ENCODE measurements at regions not wholly inside any gene's neighbourhood (a gene's known extent, or its start where the extent isn't known, plus 50 kb on each side); places are given as distances from the start of the nearest gene placed in this dataset.

- no peak overlapping the region for H3K4me3 ChIP-seq
- no peak overlapping the region for H3K27ac ChIP-seq
- DNase-seq (ENCODE audit: low spot score), result no peak
- no peak for TF ChIP-seq CTCF (IDR thresholded peaks at IDR 0.05)
- H3K9me3 ChIP-seq, result no peaks in the 10 kb centered on the region
- no peaks in the 10 kb centered on the region for H3K36me3 ChIP-seq
- H3K4me1 ChIP-seq, result no peaks in the 10 kb centered on the region
- no peaks in the 10 kb centered on the region for H3K27me3 ChIP-seq
Measured at GRCh38 chr2:16315908-16316307, 349.7 kb downstream of the CYRIA start.

- H3K27ac ChIP-seq, result no peak overlapping the region
- no peaks in the 10 kb centered on the region for H3K27me3 ChIP-seq
- no peaks in the 10 kb centered on the region for H3K36me3 ChIP-seq
- TF ChIP-seq CTCF (IDR thresholded peaks at IDR 0.05), result no peak
- H3K4me1 ChIP-seq, result no peaks in the 10 kb centered on the region
- DNase-seq (ENCODE audit: low spot score), result no peak
- H3K9me3 ChIP-seq, result no peaks in the 10 kb centered on the region
- no peak overlapping the region for H3K4me3 ChIP-seq
Measured at GRCh38 chr2:16315458-16315835, 350.2 kb downstream of the CYRIA start.

- Histone ChIP-seq H3K27ac (no peak overlapping the region), H3K4me1 (no peaks in the 10 kb centered on the region), H3K4me3 (no peak overlapping the region), H3K27me3 (no peaks in the 10 kb centered on the region), H3K36me3 (no peaks in the 10 kb centered on the region), H3K9me3 (no peaks in the 10 kb centered on the region)
- no peak for TF ChIP-seq CTCF (IDR thresholded peaks at IDR 0.05)
- DNase-seq (ENCODE audit: low spot score), result no peak
Measured at GRCh38 chr2:16314691-16315457, 350.8 kb downstream of the CYRIA start.

- H3K27ac ChIP-seq, result no peak overlapping the region
- no peak overlapping the region for H3K4me3 ChIP-seq
- peaks cover 0 to 4% of the 10 kb centered on the region in 2 donors for H3K9me3 ChIP-seq
- no peak for DNase-seq (ENCODE audit: low spot score)
- no peak for TF ChIP-seq CTCF (IDR thresholded peaks at IDR 0.05)
- H3K27me3 ChIP-seq, result no peaks in the 10 kb centered on the region
- H3K36me3 ChIP-seq, result no peaks in the 10 kb centered on the region
- H3K4me1 ChIP-seq, result no peaks in the 10 kb centered on the region
Measured at GRCh38 chr2:16314001-16314400, 351.6 kb downstream of the CYRIA start.

GRCh38 chr2:16313235-16313975, 352.2 kb downstream of the CYRIA start:
- no peak for TF ChIP-seq CTCF (IDR thresholded peaks at IDR 0.05)
- Histone ChIP-seq H3K4me3 (no peak overlapping the region), H3K9me3 (peaks cover 0 to 4% of the 10 kb centered on the region in 2 donors), H3K27me3 (no peaks in the 10 kb centered on the region), H3K4me1 (no peaks in the 10 kb centered on the region), H3K27ac (no peak overlapping the region), H3K36me3 (no peaks in the 10 kb centered on the region)
- DNase-seq (ENCODE audit: low spot score), result no peak
